ENCODE measurements at regions not wholly inside any gene's neighbourhood (a gene's known extent, or its start where the extent isn't known, plus 50 kb on each side); places are given as distances from the start of the nearest gene placed in this dataset.
"Not testable (repeated sequence)": the region's sequence is repeated elsewhere in the genome, so short reads cannot be mapped to it uniquely, and the experiment has no call there.

DNA sequence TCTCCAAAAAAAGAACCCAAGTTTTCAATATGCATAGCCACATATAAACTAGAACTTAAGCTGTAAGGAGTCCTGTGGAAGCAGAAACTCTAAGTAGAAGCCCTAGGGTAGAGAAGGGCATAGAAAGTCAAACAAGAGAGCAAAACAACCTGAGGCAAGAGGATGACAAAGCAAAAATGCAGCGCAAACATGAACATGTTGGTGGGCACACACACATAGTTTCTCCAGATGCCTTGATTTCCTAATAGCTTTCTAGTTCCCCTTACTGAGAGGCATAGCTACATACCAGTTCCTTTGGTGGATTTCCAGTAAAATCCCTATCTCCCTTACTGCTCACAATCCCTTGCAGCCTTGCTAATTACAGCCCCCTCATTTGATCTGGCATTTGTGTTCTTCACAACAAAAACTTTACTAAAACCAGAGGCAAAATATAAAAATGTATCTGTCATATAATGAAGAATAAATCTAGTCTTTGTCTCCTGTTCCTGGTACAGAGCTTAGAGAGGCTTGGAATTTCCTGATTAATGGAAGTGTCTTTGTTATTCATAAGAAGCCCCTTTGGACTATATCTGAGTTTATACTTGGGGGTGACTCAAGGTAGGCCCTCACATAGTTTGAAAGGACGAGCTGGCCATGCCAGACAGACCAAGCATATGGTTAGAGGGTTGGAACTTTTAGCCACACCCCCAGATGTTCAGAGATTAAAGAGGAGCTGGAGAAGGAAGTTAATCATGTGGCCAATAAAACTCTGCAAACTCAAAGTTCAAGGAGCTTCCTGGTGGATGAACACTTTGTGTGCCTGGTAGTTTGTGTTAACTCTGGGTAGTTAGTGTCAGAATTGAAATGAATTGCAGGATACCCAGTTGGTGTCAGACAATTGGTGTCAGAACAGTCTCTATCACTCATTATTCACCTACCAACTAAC is 52.7 kb upstream of the ZCCHC13 start:
- peak; percentile 90 for DNase-seq (ENCODE audit: low read depth)

DNA sequence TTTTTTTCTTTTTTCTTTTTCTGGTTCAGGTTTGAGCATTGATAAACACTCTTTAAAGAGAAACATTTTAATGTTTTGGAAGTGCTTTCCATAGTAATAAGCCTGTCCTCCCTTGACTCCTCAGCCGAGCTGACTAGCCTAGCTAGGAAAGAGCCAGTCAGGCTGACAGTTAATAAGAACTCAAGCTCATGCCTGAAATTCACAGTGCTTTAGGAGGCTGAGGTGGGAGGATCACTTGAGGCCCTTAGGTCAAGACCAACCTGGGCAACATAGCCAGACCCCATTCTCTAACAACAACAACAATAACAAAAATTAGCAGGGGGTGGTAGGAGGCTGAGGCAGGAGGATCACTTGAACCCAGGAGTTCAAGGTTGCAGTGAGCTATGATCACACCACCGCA is 53.4 kb upstream of the ZCCHC13 start:
- no peak for DNase-seq (ENCODE audit: low read depth)

DNA sequence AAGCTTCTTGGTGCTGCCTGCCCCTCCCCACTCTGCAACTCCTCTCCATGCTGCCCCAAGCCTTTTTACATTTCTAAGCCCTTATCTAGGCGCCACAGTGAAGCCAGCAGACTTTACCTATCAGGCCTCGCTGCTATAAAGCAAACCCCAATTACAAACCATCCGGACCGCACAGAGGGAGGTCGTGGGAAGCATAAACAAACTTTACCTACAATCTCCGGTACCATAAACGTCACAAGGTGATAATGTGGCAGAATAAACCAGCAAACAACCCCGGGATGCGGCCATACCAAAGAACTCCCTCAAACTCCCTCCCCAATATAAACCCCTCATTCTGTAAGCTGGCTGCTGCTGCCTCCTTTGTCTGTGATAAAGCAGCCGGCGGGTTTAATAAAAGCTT is 54.0 kb upstream of the ZCCHC13 start:
- DNase-seq (ENCODE audit: low read depth): no peak

DNA sequence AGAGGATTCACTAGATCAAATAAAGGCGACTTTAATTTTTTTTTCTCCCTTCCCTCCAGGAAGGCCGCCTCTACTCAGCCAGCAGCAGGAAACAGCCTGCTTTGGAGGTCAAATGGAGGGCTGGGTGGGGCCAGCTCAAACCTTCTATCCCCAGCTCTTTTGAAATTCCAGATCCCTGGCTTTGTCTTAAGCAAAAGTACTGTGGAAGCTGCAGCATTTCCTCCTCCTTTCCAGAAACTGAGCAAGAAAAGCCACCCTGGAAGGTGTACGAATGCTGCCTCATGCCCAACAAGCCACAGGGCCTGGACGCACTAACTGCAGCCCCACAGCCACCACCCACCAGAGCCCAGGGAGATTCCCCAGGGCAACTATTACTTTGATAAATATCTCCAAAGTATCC is 55.1 kb upstream of the ZCCHC13 start:
- no peak for DNase-seq (ENCODE audit: low read depth)

DNA sequence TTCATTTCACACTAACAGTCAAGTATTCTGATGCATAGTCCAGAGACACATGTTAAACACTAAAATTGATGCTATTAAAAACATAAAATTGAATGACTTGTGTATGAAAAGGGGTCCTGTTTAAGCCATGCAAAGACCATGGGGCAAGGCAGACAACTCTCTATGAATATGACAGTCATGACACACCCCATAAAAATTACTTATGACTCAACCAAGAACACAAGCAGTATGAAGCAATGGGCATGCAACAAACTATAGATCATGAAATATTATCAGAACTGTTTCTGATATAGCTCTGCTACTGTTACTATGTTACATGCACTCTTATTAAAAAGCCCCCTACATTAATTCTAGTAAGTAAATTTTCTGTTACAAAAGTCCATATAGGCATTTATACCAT is 57.5 kb upstream of the ZCCHC13 start:
- no peak for DNase-seq (ENCODE audit: low read depth)

DNA sequence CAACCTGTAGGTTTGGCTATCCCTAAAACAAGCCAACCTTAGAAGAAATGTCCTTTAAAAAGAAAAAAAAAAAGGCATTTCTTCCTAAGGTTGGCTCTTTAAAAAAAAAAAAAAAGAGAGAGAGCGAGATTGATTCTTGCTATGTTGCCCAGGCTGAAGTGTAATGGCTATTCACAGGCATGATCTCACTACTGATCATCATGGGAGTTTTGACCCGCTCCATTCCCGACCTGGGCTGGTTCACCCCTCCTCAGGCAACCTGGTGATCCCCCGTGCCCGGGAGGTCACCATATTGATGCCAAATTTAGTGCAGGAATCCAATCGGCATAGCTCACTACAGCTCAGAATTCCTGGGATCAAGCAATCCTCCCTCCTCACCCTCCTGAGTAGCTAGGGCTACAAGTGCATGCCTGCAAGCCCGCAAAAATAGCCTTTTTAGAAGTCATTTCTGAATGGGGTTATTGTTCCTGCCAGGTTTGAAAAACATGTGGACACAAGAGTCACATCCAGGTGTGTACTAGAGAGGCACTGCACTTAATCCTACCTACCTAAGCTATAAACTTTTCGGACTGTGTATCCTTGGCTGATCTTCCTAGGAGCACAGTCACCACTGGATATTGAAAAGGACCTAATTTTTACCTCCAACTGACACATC is 61.4 kb upstream of the ZCCHC13 start:
- DNase-seq (ENCODE audit: low read depth): no peak

DNA sequence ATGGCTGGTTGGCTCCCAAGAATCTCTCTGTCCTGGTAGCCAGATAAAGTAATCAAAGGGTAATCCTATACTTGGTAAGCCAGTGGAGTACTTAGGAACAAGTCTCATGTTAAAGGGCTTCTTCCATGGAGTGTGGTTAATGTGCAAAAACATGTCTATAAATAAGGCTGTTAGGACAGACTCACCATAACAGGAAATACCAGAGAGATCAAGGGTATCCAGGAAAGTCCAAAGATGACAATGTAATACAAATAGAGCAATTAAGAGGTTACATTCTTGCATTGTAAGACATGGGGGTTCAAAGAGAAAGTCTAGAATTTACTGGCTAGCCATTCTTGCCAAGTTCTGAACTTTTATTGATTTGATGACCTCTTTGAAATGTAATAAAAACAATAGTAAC is 61.9 kb upstream of the ZCCHC13 start:
- DNase-seq (ENCODE audit: low read depth): peak; percentile 69

DNA sequence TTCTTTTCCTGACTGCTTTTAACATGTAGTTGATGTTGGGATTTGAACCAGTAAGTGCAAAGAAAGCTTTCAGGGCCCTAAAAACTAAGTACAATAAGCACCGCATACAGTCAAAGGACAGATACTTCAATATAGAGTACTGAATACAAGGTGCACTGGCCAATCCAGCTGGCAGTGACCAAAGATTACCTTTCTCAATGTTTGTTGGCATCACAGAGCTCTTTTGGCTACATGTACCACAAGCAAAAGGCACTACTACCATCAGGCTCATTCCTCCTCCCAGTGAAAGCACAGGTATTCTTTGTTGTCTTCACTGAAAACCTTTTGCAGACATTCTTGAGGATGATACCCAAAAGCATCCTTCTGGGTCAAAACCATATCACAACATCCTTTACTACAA is 65.2 kb upstream of the ZCCHC13 start:
- no peak for DNase-seq (ENCODE audit: low read depth)

DNA sequence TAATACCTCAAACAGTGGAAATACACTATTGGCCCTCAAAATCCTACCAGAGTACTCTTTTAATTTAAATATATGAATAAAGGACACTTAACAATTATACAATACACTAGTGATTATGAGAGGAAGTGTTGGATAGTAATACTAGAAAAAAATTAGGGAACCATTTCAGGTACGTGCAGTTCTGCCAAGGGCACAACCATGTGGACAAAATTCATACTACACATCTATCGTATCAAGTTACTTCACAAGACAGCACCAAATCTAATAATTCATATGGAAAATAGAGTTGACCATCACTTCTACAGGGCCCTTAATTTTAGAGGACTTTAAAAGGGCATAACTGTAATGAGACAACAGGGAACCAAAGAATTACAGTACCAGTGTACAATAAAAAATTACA is 69.2 kb upstream of the ZCCHC13 start:
- no peak for DNase-seq (ENCODE audit: low read depth)

DNA sequence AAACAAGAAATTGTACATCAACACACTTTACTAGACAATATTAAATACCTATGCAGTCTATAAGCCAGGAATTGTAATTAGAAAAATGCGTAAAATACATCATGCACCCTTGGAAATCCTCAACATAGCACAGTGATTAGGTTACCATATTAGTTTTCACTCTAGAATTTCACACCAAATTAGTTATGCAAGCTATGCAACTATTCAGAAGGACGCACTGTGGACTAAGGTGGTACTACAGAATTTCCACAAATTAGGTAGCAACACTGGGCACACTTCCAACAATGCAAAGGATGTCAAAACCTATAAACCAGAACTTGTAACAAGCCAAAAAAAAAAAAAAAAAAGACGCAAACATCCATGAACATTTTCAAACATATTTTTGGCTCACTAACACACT is 71.1 kb upstream of the ZCCHC13 start:
- DNase-seq (ENCODE audit: low read depth): peak; percentile 20

DNA sequence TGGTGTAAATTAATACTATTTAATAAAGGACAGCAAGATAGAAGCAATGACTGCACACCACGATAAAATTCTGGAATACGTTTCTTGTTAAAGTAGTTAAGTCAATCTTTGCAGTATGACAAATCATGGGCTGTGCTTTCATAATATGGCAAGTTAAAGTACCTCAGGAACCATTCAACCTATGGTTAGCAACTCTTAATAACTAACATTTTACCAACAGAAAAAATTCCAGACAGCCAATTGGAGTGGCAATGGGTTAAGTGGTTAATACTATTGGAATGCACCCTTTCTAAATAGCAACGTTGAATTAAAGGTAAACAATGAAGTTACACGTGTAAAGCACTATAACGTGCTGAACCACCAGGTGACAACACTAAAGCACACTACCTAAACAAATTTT is 72.4 kb upstream of the ZCCHC13 start:
- DNase-seq (ENCODE audit: low read depth): no peak

DNA sequence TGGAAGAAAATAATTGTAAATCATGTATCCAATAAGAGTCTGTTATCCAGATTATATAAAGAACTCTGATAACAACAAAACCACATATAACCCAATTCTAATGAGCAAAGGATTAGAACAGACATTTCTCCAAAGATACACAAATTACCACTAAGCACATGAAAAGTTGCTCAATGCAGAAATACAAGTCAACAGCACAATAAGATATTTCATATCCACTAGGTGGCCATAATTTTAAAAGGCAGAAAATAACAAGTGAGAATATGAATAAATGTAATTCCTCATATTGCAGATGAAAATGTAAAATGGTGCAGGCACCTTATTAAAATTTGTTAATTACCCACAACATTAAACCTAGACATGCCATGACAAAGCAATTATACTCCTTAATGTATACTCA is 73.9 kb upstream of the ZCCHC13 start:
- no peak for DNase-seq (ENCODE audit: low read depth)

DNA sequence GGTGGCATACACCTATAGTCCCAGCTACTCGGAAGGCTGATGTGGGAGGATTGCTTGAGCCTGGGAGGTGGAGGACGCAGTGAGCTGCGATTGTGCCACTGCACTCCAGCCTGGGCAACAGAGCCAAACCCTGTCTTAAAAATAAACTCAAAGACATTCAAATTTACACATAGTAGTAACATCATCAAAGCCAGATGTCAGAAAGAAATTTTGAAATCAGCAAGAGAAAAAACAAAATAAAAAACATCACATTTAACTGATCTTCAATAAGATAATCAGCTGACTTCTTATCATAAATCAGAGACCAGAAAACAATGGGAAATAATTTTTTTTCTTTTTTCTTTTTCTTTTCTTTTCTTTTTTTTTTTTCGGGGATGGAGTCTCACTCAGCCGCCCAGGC is 78.9 kb upstream of the ZCCHC13 start:
- DNase-seq (ENCODE audit: low read depth): no peak

DNA sequence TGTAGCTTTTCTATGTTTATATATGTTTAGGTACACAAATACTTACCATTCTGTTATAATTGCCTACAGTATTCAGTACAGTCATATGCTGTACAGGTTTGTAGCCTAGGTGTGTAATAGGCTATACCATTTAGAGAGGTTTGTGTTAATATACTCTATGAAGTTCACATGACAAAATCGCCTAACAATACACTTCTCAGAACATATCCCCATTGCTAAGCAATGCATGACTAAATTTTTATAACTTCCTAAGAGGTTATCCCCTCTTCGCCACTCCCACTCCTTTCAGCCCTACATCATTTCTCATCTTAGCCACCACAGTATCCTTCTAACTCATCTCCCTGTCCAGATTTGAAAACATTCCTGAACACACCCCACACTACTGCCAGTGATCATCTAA is 83.7 kb upstream of the ZCCHC13 start:
- DNase-seq (ENCODE audit: low read depth): no peak

DNA sequence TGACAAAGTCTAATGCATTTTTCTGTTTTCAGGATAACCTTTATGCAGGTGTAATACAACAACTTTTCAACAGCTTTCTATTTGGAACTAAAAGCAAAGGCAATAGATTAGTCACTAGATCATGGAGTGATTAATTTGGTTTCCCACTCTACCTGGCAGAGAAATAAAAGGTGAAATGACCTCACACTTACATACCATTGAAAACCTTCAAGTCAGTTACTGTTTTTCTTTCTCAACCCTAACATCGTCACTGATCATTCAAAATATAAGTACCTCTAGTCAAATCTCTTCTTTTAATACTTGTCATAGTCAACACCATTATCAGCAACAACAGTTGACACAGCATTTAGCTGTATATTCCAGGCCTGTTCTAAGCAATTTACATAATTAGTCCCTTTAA is 85.1 kb upstream of the ZCCHC13 start:
- no peak for DNase-seq (ENCODE audit: low read depth)

DNA sequence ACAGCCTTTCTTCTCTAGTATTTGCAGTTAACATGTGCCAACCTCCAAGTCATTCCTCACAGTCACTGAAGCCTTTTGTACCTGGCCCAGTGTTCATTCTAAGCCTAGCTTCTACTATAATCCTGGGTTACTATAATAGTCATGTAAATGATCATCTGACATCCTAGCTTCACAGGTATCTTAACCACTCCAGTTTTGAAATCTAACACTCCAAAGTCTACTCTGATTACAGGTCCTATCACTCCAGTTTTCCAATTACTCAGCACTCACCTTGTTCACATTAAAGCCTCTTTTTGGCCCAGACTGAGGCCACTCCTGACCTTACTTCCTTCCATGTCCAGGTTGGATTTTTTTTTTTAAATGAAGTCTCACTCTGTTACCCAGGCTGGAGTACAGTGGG is 87.6 kb upstream of the ZCCHC13 start:
- no peak for DNase-seq (ENCODE audit: low read depth)

DNA sequence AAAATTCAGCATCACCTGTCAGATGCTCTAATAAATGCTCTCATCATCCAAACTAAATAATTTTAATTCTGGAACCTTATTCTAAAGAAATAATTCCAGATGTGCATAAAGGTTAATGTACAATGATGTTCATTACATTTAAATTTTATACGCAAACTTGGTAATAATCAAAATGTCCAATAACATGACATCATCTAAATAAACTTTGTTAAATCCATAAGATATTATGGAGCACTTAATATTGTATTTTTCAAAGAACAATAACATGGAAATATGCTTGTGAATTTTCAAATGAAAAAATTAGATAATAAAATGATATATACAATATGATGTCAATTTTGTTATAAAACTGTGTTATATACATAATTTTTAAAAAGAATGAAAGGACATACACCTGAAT is 92.1 kb upstream of the ZCCHC13 start:
- DNase-seq (ENCODE audit: low read depth): no peak

DNA sequence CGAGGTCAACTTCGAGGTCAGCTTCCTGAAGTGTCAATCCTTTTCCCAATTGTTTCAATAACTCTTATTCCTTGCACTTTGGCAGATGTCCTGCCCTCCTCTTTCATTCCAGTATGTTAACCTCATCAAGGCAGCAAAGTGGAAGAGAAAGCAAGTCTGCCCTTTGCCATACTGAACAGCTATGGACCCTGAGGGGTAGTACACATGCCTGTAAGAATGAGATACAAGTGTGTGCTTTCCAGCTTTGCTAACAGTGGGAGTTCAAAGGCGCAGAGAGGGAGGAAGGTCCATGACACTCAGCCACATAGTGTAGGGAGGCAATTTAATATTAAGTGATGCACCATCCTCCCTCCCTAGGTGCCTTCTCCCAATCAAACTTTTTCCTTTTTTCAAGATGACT is 96.4 kb upstream of the ZCCHC13 start:
- no peak for DNase-seq (ENCODE audit: low read depth)

DNA sequence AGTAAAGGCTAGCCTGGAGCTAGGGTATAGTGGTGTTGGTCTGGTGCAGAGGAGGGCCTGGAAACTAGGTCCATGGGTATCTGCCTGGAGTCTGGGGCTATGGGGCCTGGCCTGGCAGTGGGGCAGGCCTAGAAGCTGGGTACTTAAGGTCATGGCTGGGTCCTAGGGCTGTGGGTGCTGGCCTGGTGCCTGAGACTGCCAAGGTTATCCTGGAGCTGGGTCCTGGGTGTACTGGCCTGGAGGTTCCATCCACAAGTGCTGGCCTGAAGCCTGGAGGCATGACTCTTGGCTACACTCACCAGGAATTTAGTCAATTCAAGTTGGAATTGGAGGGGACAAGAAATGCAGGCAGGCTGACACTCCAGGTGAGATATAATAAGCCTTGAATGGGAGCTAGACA is 108.4 kb upstream of the ZCCHC13 start:
- no peak for DNase-seq (ENCODE audit: low read depth)

DNA sequence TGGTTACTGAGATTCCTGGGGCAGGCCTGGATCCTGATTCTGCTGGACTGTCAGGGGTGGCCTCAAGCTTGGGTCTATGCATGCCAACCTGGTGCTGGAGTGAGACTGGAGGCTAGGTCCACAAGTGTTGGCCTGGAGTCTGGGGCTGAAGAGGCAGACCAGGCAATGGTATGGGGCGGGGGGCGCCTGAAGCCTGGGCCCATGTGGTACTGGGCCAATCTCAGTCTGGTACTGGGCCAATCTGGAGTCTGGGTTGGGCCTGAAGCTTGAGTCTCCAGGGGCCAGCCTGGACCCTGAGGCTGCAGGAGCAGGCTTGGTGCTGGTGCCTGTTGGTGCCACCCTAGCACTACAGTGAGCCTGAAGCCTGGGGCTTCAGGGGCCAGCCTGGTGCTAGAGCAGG is 108.9 kb upstream of the ZCCHC13 start:
- no peak for DNase-seq (ENCODE audit: low read depth)

DNA sequence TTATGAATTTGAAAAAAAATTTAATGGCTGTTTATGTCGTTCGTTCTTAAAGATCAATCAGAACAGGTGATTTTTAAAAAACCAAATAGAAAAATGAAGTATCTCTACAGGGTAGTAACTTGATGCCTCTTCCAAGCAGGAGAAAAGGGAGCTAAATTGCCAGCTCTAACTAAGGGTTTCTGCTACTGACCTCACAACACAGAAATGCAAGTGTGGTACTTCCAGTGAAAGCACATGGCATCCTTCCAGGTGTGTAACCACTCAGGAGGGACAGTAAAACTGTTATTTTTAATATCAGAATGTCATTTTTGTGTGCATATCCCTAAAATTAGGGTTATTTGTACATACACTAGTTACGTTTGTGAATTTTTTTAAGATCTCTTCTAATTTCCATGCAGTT is 116.8 kb upstream of the ZCCHC13 start:
- DNase-seq (ENCODE audit: low read depth): no peak

DNA sequence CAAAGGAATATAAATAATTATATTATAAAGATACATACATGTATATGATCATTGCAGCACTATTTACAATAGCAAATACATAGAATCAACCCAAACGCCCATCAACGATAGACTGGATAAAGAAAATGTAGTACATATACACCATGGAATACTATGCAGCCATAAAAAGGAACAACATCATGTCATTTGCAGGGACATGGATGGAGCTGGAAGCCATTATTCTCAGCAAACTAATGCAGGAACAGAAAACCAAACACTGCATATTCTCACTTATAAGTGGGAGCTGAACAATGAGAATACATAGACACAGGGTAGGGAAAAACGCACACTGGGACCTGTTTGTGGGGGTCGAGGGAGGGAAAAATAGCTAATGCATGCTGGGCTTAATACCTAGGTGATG is 120.9 kb upstream of the ZCCHC13 start:
- not testable (repeated sequence) for DNase-seq (ENCODE audit: low read depth)

DNA sequence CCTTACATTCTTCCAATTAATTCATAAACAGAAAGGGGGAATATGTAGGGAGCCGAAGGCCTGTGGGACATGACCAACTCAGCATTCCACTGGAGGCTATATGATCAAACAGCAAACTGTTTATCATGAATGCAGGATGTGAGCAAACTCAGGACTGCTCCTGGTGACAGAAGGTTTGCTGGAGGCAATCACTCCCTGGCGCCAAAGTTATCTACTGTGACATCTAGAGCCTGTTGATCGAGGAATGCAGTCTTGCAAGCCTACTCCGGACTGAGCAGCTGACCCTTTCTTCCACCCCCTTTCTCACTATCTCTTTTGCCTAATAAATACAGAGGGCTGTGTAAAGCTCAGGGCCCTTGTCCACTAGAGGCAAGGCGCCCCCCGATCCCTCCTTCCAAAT is 122.0 kb upstream of the ZCCHC13 start:
- not testable (repeated sequence) for DNase-seq (ENCODE audit: low read depth)

DNA sequence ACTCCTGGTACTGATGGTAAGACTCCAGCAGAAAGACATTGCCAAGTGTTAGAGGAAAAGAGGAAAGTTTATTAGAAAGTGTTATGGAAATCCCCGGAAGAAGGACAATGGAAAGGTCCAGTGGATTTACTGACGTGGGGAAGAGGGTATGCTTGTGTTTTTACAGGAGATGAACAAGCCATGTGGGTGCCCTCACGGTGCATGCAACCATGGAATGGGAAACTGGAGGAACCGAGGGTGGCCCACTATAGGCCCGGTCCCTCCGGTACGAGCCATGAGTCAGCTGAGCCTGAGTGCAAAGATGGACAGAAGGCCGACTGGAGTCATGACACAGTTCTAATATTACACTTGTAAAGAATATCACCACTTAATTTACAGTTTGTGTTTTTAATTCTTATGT is 123.3 kb upstream of the ZCCHC13 start:
- no peak for DNase-seq (ENCODE audit: low read depth)
